IMR-90 (cell line): ENCODE measurements at regions not wholly inside any gene's neighbourhood (a gene's known extent, or its start where the extent isn't known, plus 50 kb on each side); places are given as distances from the start of the nearest gene placed in this dataset.
"Not testable (repeated sequence)": the region's sequence is repeated elsewhere in the genome, so short reads cannot be mapped to it uniquely, and the experiment has no call there.

Source experiments
- ATAC-seq: fragments of 200-7000 bp; cut with Tn5 transposase; 2 replicates; pipeline ENCODE4 v1.9.1; 2020; ENCODE audit warnings: low read depth, mild to moderate bottlenecking, moderate library complexity
- BruUV-seq: library from RNA; stranded (reverse); fragments of 400-500 nt; replicated peaks from 2 replicates; lab custom pipeline; 2021; lab: Mats Ljungman, UMichigan
- CTCF ChIA-PET: fragments of 300-600 bp; formaldehyde crosslinking; extraction: SDS; loops from one replicate; lab custom pipeline; 2021; ENCODE audit warnings: antibody characterized with exemption; lab: Yijun Ruan, JAX
- POLR2A ChIA-PET: fragments of 300-600 bp; sonication (Branson Sonifier 250); formaldehyde crosslinking; loops from one replicate; lab custom pipeline; 2022; ENCODE audit warnings: antibody characterized with exemption; ENCODE audit not compliant: unreplicated experiment; lab: Charles Lee
- DNase-seq: peaks from one replicate; pipeline ENCODE4 v3.0.0; 2013
- H2AFZ ChIP-seq: replicated peaks from 2 replicates; pipeline ENCODE3; 2013; ENCODE audit warnings: low read length, mild to moderate bottlenecking; ENCODE audit not compliant: poor library complexity
- H2AK5ac ChIP-seq: 2 replicates; pipeline ENCODE4 v1.6.1; 2013; ENCODE audit warnings: low read depth, low read length, inconsistent platforms
- H2AK9ac ChIP-seq: replicated peaks from 2 replicates; pipeline ENCODE3; 2013; ENCODE audit warnings: mild to moderate bottlenecking, low read depth, low read length, moderate library complexity; ENCODE audit not compliant: poor library complexity
- H2BK120ac ChIP-seq: 2 replicates; pipeline ENCODE4 v1.6.1; 2013; ENCODE audit warnings: low read depth, low read length, inconsistent platforms
- H2BK15ac ChIP-seq: 3 replicates; pipeline ENCODE4 v1.6.1; 2013; ENCODE audit warnings: low read depth, low read length, inconsistent platforms
- H2BK20ac ChIP-seq: 2 replicates; pipeline ENCODE4 v1.6.1; 2013; ENCODE audit warnings: low read depth, mild to moderate bottlenecking, inconsistent platforms, low read length, moderate library complexity
- H2BK5ac ChIP-seq: 2 replicates; pipeline ENCODE4 v1.6.1; 2013; ENCODE audit warnings: mild to moderate bottlenecking, low read depth, low read length, inconsistent platforms; ENCODE audit not compliant: poor library complexity, severe bottlenecking
- H3K14ac ChIP-seq: replicated peaks from 2 replicates; pipeline ENCODE4 v1.6.1; 2013; ENCODE audit warnings: low read depth, low read length, inconsistent platforms
- H3K18ac ChIP-seq: 2 replicates; pipeline ENCODE4 v1.6.1; 2013; ENCODE audit warnings: low read depth, low read length, control low read depth
- H3K23ac ChIP-seq: 2 replicates; pipeline ENCODE4 v1.6.1; 2013; ENCODE audit warnings: low read depth, low read length, inconsistent platforms
- H3K27ac ChIP-seq: 2 replicates; pipeline ENCODE4 v1.5.1; 2013; ENCODE audit warnings: mild to moderate bottlenecking, control low read depth, low read length; ENCODE audit not compliant: insufficient read depth
- H3K27me3 ChIP-seq: 2 replicates; pipeline ENCODE4 v1.6.1; 2013; ENCODE audit warnings: low read length; ENCODE audit not compliant: control insufficient read depth, insufficient read depth
- H3K36me3 ChIP-seq: 2 replicates; pipeline ENCODE4 v1.6.1; 2013; ENCODE audit warnings: low read length, mixed read lengths; ENCODE audit not compliant: control insufficient read depth, insufficient read depth
- H3K4ac ChIP-seq: 2 replicates; pipeline ENCODE4 v1.6.1; 2013; ENCODE audit warnings: low read depth, low read length, inconsistent platforms
- H3K4me1 ChIP-seq: 2 replicates; pipeline ENCODE4 v1.6.1; 2013; ENCODE audit warnings: low read length, mixed read lengths; ENCODE audit not compliant: control insufficient read depth, insufficient read depth
- H3K4me2 ChIP-seq: 2 replicates; pipeline ENCODE4 v1.6.1; 2013; ENCODE audit warnings: low read depth, mild to moderate bottlenecking, control low read depth, low read length, moderate library complexity
- H3K4me3 ChIP-seq: 2 replicates; pipeline ENCODE4 v1.5.1; 2013; ENCODE audit warnings: low read depth, mild to moderate bottlenecking, control low read depth, low read length, moderate library complexity; ENCODE audit not compliant: insufficient read depth
- H3K56ac ChIP-seq: 2 replicates; pipeline ENCODE4 v1.6.1; 2013; ENCODE audit warnings: low read length, inconsistent platforms; ENCODE audit not compliant: insufficient read depth; ENCODE audit errors: extremely low read depth
- H3K79me1 ChIP-seq, 2 experiments: 2 replicates each; pipeline ENCODE4 v1.6.1; 2013; ENCODE audit warnings: low read length in 2 of 2, inconsistent platforms in 1 of 2, low read depth in 1 of 2
- H3K9ac ChIP-seq: 2 replicates; pipeline ENCODE4 v1.6.1; 2013; ENCODE audit warnings: low read depth, low read length, control low read depth
- H3K9me1 ChIP-seq: 2 replicates; pipeline ENCODE4 v1.6.1; 2013; ENCODE audit warnings: low read length, inconsistent platforms; ENCODE audit not compliant: insufficient read depth
- H3K9me3 ChIP-seq: 2 replicates; pipeline ENCODE4 v1.6.1; 2013; ENCODE audit warnings: low read length; ENCODE audit not compliant: control insufficient read depth, insufficient read depth
- H4K20me1 ChIP-seq: 2 replicates; pipeline ENCODE4 v1.6.1; 2013; ENCODE audit warnings: low read length, inconsistent platforms; ENCODE audit not compliant: insufficient read depth
- H4K5ac ChIP-seq: 2 replicates; pipeline ENCODE4 v1.6.1; 2013; ENCODE audit warnings: mild to moderate bottlenecking, low read depth, low read length, control low read depth
- H4K8ac ChIP-seq, 2 experiments: 2 replicates each; pipeline ENCODE4 v1.6.1; 2013; ENCODE audit warnings: low read depth in 2 of 2, low read length in 2 of 2, control low read depth in 1 of 2, inconsistent platforms in 1 of 2
- H4K91ac ChIP-seq: 2 replicates; pipeline ENCODE4 v1.6.1; 2013; ENCODE audit warnings: low read depth, low read length, inconsistent platforms; ENCODE audit not compliant: insufficient read depth
- WGBS, 2 experiments: methylation state at CpG; one replicate each; pipeline versions ENCODE4 v1.1.5 to v1.1.7; 2013; ENCODE audit warnings: missing lambda C conversion rate in 2 of 2; ENCODE audit not compliant: insufficient read length in 1 of 2; ENCODE audit errors: extremely low coverage in 2 of 2; 5-methylcytosine and 5-hydroxymethylcytosine counted together
- dilution Hi-C: fragments of 300-500 bp; cut with HindIII; formaldehyde crosslinking; loops from one replicate; pipeline ENCODE4 v1.14.3; 2018; ENCODE audit warnings: low sequenced_read_pairs; ENCODE audit not compliant: unreplicated experiment
- in situ Hi-C: fragments of 300-500 bp; cut with MboI; formaldehyde crosslinking; loops from 3 replicates; pipeline ENCODE4 v1.14.3; 2019; ENCODE audit warnings: low sequenced_read_pairs, inconsistent platforms, mixed read lengths
- intact Hi-C: fragments of 100-400 bp; cut with micrococcal nuclease; formaldehyde crosslinking; loops from 2 replicates; pipeline ENCODE4 v1.10.0; 2022

DNA sequence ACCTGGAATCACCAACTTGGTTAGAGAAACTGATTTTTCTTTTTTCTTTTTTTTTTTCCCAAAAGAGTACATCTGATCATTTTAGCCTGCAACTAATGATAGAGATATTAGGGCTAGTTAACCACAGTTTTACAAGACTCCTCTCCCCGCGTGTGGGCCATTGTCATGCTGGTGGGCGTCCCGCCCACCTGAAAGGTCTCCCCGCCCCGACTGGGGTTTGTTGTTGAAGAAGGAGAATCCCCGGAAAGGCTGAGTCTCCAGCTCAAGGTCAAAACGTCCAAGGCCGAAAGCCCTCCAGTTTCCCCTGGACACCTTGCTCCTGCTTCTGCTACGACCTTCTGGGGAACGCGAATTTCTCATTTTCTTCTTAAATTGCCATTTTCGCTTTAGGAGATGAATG, 162.0 kb downstream of the RTL9 start:
- H3K4me3 ChIP-seq, H3K23ac ChIP-seq, DNase-seq, H3K36me3 ChIP-seq, H3K27me3 ChIP-seq, H3K18ac ChIP-seq, ATAC-seq, H2AK9ac ChIP-seq, H3K79me1 ChIP-seq, H4K20me1 ChIP-seq, H2BK15ac ChIP-seq, H3K9ac ChIP-seq, H2BK120ac ChIP-seq, in situ Hi-C loops, H3K9me1 ChIP-seq, H2BK20ac ChIP-seq, dilution Hi-C loops, H3K14ac ChIP-seq, BruUV-seq, H4K5ac ChIP-seq, H3K4ac ChIP-seq, H2AFZ ChIP-seq, H3K9me3 ChIP-seq, H3K4me1 ChIP-seq, H2BK5ac ChIP-seq, POLR2A ChIA-PET, H3K4me2 ChIP-seq, CTCF ChIA-PET, H3K27ac ChIP-seq, H4K91ac ChIP-seq, intact Hi-C loops, H2AK5ac ChIP-seq, H4K8ac ChIP-seq, H3K56ac ChIP-seq: not testable (repeated sequence)
- WGBS, 2 experiments: no CpG with 5 or more reads among the region's 13 CpGs
